ENCODE measurements at regions not wholly inside any gene's neighbourhood (a gene's known extent, or its start where the extent isn't known, plus 50 kb on each side); places are given as distances from the start of the nearest gene placed in this dataset.

DNA sequence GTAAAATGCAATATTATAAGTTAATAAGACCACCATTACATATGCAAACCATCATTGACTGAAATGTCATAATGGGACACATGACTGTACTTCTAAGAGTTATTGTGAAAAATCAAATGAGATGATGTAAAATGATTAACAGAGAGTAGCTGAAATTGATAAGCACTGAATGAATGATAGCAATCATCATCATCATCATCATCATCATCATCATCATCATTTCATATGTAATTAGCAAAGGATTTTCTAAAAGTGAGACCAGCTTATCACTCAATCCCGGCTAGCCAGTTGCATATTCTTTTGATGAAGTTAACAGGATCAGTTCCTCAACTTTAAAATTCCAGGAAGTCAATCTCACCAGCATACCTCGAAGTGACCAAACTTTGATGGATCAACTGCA is 650.3 kb upstream of the KLF4 start:
- no peaks in the 10 kb centered on the region for H3K36me3 Mint-ChIP-seq (ENCODE audit: insufficient read depth, unreplicated experiment)
- H3K4me1 Mint-ChIP-seq (ENCODE audit: low read depth, unreplicated experiment), result no peaks in the 10 kb centered on the region
- Histone ChIP-seq H3K9me3 (no peaks in the 10 kb centered on the region), H3K27me3 (replicated peaks; ENCODE audit: control insufficient read depth, insufficient read depth, low read length) (no peaks in the 10 kb centered on the region), H3K4me1 (no peaks in the 10 kb centered on the region), H3K36me3 (ENCODE audit: control insufficient read depth, insufficient read depth, low read length) (no peaks in the 10 kb centered on the region), H3K4me3 (ENCODE audit: low read depth, low read length) (no peak overlapping the region)
- intact Hi-C loops (cut with micrococcal nuclease; ENCODE audit: unreplicated experiment), result no loop called here
- no peak for DNase-seq
- H3K4me3 Mint-ChIP-seq (ENCODE audit: unreplicated experiment), result no peak overlapping the region
- H3K9me3 Mint-ChIP-seq (ENCODE audit: unreplicated experiment), result no peaks in the 10 kb centered on the region
- POLR2A ChIA-PET, result no interaction called here
- no peak for TF ChIP-seq CTCF (IDR thresholded peaks at IDR 0.05; ENCODE audit: insufficient read depth in 1 of 2, low read depth in 1 of 2, low read length in 1 of 2, severe bottlenecking in 1 of 2, unreplicated experiment in 1 of 2)
- BruUV-seq (replicated peaks), result no TSS peak
- CTCF ChIA-PET, result no interaction called here
- H3K27me3 Mint-ChIP-seq (ENCODE audit: insufficient read depth, unreplicated experiment), result peaks cover 6% of the 10 kb centered on the region
- H3K27ac Mint-ChIP-seq (ENCODE audit: unreplicated experiment), result no peak overlapping the region

- DNase-seq, result no peak
- no TSS peak for BruUV-seq (replicated peaks)
- no peak for TF ChIP-seq CTCF (IDR thresholded peaks at IDR 0.05; ENCODE audit: insufficient read depth in 1 of 2, low read depth in 1 of 2, low read length in 1 of 2, severe bottlenecking in 1 of 2, unreplicated experiment in 1 of 2)
- Histone ChIP-seq H3K4me1 (no peaks in the 10 kb centered on the region), H3K9me3 (no peaks in the 10 kb centered on the region), H3K4me3 (ENCODE audit: low read depth, low read length) (no peak overlapping the region), H3K36me3 (ENCODE audit: control insufficient read depth, insufficient read depth, low read length) (no peaks in the 10 kb centered on the region), H3K27me3 (replicated peaks; ENCODE audit: control insufficient read depth, insufficient read depth, low read length) (no peaks in the 10 kb centered on the region)
- no peak overlapping the region for H3K4me3 Mint-ChIP-seq (ENCODE audit: unreplicated experiment)
- no peaks in the 10 kb centered on the region for H3K9me3 Mint-ChIP-seq (ENCODE audit: unreplicated experiment)
- H3K27me3 Mint-ChIP-seq (ENCODE audit: insufficient read depth, unreplicated experiment), result peaks cover 6% of the 10 kb centered on the region
- ChIA-PET POLR2A (no interaction called here), CTCF (no interaction called here)
- H3K36me3 Mint-ChIP-seq (ENCODE audit: insufficient read depth, unreplicated experiment), result no peaks in the 10 kb centered on the region
- H3K4me1 Mint-ChIP-seq (ENCODE audit: low read depth, unreplicated experiment), result no peaks in the 10 kb centered on the region
- no peak overlapping the region for H3K27ac Mint-ChIP-seq (ENCODE audit: unreplicated experiment)
- intact Hi-C loops (cut with micrococcal nuclease; ENCODE audit: unreplicated experiment), result no loop called here
Observed at GRCh38 chr9:108138516-108138915, 648.9 kb upstream of the KLF4 start.

- no peak for TF ChIP-seq CTCF (IDR thresholded peaks at IDR 0.05; ENCODE audit: insufficient read depth in 1 of 2, low read depth in 1 of 2, low read length in 1 of 2, severe bottlenecking in 1 of 2, unreplicated experiment in 1 of 2)
- Histone ChIP-seq H3K4me1 (no peaks in the 10 kb centered on the region), H3K4me3 (ENCODE audit: low read depth, low read length) (no peak overlapping the region), H3K9me3 (no peaks in the 10 kb centered on the region), H3K36me3 (ENCODE audit: control insufficient read depth, insufficient read depth, low read length) (no peaks in the 10 kb centered on the region), H3K27me3 (replicated peaks; ENCODE audit: control insufficient read depth, insufficient read depth, low read length) (no peaks in the 10 kb centered on the region)
- POLR2A ChIA-PET, result no interaction called here
- no peaks in the 10 kb centered on the region for H3K36me3 Mint-ChIP-seq (ENCODE audit: insufficient read depth, unreplicated experiment)
- H3K4me3 Mint-ChIP-seq (ENCODE audit: unreplicated experiment), result no peak overlapping the region
- no peak overlapping the region for H3K27ac Mint-ChIP-seq (ENCODE audit: unreplicated experiment)
- DNase-seq, result no peak
- intact Hi-C loops (cut with micrococcal nuclease; ENCODE audit: unreplicated experiment), result no loop called here
- CTCF ChIA-PET, result no interaction called here
- BruUV-seq (replicated peaks), result no TSS peak
- peaks cover 6% of the 10 kb centered on the region for H3K27me3 Mint-ChIP-seq (ENCODE audit: insufficient read depth, unreplicated experiment)
- H3K9me3 Mint-ChIP-seq (ENCODE audit: unreplicated experiment), result no peaks in the 10 kb centered on the region
- no peaks in the 10 kb centered on the region for H3K4me1 Mint-ChIP-seq (ENCODE audit: low read depth, unreplicated experiment)
Observed at GRCh38 chr9:108136656-108137055, 647.1 kb upstream of the KLF4 start.

Data from Caco-2 (cell line).